ENCODE measurements at regions not wholly inside any gene's neighbourhood (a gene's known extent, or its start where the extent isn't known, plus 50 kb on each side); places are given as distances from the start of the nearest gene placed in this dataset.
"Not testable (repeated sequence)": the region's sequence is repeated elsewhere in the genome, so short reads cannot be mapped to it uniquely, and the experiment has no call there.

- DNase-seq: no peak
Observed at GRCh38 chr2:121059651-121060649, 225.1 kb downstream of the TFCP2L1 start.

GRCh38 chr2:121061633-121062032, 223.4 kb downstream of the TFCP2L1 start:
- DNase-seq: no peak

DNA sequence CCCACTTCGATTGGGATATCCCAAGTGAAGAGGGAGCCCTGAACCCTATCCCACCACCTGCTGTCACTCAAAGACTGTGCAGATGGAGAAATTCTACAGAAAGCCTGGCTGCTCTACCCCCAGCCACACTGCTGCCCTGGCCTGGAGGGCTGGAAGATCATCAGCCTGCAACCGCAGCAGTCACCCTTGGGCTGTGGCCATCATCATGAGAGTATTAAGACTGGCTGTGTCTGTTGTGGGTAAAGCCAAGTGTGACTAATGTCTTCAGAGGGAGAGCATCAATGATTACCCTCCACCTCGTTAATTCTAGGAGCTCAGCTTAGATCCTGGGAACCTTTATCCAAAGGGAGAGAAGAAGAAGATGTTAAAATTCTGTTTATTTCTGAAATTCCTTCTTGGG, 221.5 kb downstream of the TFCP2L1 start:
- DNase-seq: no peak

- no peak for DNase-seq
Observed at GRCh38 chr2:121064186-121064585, 220.8 kb downstream of the TFCP2L1 start.

DNA sequence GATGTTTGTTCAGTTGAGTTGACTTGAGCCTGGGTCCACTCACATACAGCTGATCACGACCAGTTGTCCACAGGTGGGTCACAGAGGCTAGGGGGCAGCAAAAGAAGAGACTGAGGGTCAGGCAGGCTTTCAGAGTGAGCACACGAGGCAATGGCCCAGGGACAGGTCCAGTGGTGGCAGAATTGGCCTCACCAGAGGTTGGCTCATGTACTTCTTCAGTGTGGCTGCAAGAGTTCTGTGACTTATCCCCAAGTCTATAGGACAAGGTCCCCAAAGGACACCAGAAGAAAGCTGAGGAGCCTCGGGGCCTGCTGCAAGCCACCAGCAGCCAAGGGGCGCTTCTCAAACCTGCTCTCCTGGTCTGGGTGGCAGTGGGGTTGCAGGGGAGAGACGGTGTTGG, 219.8 kb downstream of the TFCP2L1 start:
- no peak for DNase-seq

DNA sequence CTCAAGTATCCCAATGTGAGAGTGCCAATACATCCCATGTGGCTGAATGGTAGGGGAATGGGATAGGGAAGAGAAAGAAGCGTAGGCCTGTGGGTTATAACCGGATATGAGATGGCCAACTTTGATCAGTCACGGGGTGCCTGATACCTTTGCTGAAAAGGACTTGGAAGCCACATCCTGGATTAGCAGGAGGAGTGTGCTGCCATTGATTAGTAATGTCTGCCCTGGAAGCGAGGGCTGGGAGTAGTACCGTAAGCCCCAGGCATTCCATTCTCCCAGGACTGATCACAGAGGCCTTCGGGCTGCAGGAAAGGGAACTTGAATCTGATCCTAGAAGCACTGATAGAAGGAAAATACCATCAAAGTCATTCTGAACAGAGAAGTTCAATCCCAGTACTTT, 218.5 kb downstream of the TFCP2L1 start:
- DNase-seq: no peak

GRCh38 chr2:121068851-121069250, 216.2 kb downstream of the TFCP2L1 start:
- DNase-seq: no peak

DNA sequence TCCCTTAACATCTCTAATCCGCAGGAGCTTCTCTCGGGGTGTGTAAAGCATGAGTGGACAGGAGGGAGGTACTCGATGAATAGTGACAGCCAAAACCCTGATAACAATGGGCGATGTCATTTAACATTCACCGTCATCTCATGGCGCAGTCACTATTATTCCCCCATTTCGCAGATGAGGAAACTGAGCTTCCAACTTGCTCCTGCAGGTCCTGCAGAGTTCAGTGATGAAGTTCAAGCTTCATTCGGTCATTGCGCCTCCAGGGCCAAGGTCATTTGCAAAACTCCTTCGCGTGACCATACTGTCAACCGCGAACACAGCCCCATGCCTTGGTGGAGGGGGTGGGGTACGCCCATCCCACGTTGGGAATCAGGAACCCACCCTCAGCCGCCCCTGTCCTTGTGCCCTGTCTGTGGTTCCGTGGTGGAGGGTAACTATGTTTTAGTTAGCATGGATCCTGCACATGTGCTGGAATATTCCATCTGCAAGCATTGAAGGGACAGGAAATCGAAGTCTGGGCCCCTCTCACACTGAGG, 215.5 kb downstream of the TFCP2L1 start:
- no peak for DNase-seq

- DNase-seq: not testable (repeated sequence)
Observed at GRCh38 chr2:121070061-121070460, 214.9 kb downstream of the TFCP2L1 start.

DNA sequence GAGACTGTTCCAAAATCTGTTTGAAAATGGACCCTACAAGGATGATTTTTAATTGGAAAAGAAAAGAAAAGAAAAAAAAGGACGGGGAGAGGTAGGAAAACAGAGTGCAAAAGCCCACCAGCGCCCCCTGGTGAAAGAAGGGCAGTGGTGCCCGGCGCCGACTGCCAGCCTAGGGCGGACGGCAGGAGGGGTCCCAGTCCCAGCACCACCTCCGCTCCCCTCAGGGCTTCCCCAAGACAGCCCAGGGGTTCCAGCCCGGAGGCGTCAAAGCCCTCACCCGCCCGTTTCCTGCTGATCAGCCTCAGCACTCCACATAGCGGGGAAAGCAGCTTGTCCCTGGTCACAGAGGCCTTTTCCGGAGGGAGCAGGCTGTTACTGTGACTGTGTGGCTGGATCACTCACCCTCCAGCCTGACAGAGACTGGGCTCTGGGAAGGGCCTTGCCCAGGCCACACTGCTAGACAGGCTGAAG, 213.9 kb downstream of the TFCP2L1 start:
- peak; percentile 13 for DNase-seq

DNA sequence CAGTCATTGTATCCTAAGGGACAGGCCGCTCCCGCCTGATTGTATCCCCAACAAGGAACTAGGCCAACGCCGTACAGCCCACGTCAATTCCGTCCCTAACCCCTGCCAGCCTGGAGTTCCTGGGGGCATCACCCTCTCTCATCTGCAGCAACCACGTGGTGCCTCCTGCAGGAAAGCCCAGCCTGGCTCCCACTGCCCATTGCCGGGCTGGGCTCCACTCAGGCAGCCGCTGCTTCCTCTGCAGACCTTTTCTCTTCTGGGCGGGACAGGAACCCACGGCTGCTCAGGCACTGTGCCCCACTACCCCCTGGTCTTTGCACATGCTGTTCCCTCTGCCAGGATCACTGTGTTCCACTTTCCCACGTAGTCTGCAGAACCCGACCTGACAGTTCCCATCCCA, 212.2 kb downstream of the TFCP2L1 start:
- no peak for DNase-seq

DNA sequence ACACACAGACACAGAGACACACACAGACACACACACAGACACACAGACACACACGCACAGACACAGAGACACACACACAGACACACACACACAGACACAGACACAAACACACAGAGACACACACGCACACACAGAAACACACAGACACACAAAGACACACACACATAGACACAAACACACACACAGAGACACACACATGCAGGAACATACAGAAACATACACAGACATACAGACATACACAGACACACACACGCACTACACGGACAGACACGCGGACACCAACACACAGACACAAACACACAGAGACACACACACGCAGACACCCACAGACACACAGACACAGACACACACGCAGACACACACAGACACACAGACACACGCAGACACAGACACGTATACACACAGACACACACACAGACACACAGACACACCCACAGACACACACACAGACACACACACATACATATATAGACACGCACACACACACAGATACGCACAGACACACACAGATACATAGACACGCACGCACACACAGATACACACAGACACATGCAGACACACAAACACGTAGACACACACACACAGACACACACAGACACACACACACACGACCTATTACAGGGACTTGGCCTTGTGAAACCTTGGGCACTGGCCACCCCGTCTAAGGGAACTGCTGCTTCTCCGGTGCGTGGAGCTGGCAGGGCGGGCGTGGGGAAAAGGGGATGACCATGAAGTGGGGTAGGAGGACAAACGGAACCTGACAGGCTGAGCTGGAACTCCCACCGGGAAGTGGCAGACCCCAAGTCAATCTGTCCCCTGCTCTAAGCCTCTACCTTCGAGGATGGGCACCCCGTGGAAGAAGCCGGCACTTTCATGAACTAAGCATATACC, 211.4 kb downstream of the TFCP2L1 start:
- no peak for DNase-seq

- no peak for DNase-seq
Observed at GRCh38 chr2:121074293-121074932, 210.6 kb downstream of the TFCP2L1 start.

- no peak for DNase-seq
Observed at GRCh38 chr2:121075006-121075551, 209.9 kb downstream of the TFCP2L1 start.

DNA sequence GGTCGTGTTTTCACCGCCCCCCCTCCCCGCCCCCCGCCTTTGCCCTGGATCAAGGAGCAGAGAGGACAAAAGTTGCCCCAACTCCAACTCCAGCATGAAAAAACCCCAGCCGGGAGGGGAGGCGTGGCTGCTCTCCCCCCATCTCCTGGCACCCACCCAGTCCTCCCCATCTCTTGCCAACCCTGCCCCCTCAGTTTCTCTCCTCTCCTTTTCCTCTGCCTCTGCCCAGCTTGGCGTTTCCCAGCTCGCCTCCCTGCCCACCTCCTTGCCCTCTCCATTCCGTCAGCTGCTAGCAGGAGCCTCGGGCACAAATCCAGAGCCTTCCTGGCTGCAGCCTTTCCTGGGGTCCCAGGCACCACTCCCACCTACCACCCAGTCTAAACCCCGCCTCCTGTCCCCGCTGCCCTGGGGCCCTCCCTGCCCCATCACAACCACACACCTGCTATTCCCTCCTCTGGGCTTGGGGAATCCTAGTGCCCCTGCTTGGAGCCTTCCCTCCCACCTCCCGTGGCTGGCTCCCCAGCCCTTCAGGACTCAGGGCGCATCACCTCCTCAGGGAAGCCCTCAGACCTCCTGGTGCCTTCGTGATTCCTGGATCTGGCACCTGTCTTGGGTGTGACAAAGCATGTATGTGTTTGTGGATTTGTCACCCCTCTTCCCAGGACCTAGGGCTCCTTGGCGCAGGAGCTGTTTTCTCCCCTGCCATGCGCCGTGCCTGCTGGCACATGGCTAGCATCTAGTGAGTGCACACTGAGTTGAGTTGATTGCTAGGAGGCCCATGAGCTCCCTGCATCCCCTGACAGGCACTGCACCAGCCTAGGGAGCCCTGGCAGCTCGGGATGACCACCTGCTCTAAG, 209.1 kb downstream of the TFCP2L1 start:
- DNase-seq: no peak

GRCh38 chr2:121076498-121076820, 208.5 kb downstream of the TFCP2L1 start:
- no peak for DNase-seq

DNA sequence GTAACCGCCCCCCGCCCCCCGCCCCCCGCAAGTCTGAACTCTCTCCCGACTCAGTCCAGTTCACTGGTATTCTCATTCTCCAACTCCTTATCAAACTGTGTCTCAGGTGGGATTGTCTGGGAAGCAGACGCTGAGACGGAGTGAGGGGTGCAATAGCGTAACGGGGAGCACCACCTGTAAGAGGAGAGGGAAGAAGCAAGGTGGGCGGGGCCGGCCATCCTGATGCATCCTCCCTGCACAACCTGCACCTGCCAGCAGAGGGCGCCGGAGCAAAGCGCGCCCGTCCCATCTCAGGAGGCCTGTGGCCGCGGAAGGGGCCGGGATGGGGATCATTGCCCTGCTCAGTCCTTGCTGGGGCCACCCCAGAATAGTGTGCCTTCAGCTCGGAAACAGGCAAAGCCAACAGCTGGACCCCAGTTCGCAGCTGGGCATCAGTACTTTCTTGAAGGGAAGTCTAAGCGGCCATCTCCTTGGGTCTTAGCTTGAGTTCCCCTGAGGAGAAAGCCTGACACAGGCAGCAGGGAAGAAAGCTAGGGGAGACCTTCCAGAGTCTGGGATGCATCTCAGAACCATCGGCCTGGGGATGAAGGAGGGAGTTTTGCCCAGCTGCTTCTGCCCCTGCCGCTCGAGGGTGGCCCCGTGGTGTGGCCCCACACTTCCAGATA, 208.0 kb downstream of the TFCP2L1 start:
- DNase-seq: no peak

- no peak for DNase-seq
Observed at GRCh38 chr2:121078899-121079298, 206.1 kb downstream of the TFCP2L1 start.

GRCh38 chr2:121080013-121080772, 204.8 kb downstream of the TFCP2L1 start:
- DNase-seq: peak; percentile 16

DNA sequence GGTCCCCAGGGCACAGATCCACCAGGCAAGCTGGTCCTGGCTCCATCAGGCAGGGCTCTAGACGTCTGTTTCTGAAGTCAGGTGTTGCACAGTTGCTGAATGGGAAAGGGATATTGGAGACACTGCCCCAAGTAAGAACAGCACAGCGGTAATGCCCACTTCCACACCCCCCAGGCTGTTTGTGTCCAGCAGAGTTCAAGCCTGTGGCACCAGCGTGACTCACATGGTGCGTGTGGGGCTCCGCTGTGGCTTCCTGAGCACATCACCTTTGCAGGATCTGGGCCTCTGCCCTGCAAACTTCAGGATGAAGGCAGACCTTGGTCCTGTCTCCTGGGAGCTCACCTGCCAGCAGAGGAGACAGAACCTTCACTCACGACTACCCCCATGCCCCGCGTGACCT, 203.3 kb downstream of the TFCP2L1 start:
- DNase-seq: no peak

All from NCI-H1092 (cell line).